ENCODE measurements at regions not wholly inside any gene's neighbourhood (a gene's known extent, or its start where the extent isn't known, plus 50 kb on each side); places are given as distances from the start of the nearest gene placed in this dataset.

DNA sequence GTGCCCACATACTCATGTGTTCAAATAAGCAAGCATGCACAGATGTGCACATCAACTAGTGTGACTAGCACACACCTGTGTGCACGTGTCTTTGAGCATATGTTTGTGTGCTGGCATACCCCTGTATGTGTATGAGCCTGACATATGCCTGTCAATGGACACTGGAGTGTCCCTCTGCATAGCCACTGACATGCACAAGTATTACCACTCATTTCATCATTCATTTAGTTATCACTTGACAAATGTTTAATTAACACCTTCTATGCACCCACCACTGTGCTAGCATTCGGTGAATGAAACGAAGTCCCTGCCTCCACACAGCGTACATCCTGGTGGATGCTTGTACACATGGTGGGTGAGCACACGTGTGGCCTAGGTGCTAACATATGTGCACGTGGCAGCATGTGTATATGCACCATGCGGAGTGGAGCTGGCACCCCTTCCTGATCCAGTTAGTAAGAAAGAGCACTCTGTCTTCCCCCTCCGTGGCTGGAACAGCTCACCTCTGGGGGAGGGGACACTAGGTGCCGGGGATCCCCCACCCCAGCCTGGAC, 112.0 kb downstream of the CHST1 start:
- no peak for DNase-seq

DNA sequence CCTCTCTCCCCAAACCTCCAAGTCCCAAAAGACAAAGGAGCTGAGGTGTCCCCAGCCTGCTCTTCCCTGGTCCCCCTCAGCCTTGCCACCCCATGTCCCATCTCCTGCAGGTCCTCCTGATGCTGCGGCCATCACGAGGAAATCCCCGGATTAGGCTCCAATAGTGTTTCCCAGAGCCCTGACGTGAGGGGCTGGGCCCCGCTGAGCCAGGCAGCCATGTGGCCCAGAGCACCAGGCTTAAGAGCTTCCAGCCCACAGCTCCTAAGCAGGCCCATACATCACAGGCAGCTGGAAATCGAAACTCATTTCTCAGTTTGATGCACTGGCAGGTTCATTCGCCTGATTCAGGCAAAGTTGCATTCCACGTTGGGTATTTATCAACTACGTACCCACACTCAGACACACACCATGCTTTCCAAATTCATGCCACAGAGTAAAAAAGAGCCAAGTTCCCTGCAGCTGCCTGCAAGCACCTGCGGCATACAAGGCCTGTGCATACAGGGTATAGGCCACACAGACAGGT, 114.2 kb downstream of the CHST1 start:
- no peak for DNase-seq

DNA sequence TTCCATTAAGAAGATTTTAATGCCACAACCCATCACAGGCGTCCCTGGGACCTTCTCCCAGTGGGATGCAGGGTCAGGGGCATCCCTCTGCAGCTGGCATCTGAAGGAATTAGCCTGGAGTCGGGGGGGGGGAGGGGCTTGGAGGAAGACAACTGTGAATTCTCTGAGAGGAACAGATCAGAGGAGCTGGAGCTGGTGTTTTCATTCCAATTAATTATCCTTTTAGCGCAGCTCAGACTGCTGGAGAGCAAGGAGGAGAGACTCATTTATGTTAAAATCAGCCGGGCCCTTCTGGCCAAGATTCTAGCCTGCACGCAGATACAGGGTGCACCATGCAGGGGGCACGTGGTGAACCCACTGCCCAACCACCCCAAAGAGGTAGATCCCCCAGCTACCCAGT, 116.2 kb downstream of the CHST1 start:
- DNase-seq, result no peak

DNA sequence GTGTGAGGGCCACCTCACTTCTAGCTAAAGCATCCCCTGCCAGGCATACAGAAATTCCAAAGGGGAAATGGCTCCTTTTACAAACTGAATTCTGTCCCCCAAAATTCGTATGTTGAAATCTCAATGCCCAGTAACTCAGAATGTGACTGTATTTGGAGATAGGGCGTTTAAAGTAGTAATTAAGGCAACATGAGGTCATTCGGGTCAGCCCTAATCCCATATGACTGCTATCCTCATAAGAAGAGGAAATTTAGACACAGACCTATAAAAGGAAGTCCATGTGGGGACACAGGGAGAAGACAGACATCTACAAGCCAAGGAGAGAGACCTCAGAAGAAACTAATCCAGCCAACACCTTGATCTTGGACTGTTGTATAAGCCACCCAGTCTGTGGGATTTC, 119.1 kb downstream of the CHST1 start:
- DNase-seq, result no peak

DNA sequence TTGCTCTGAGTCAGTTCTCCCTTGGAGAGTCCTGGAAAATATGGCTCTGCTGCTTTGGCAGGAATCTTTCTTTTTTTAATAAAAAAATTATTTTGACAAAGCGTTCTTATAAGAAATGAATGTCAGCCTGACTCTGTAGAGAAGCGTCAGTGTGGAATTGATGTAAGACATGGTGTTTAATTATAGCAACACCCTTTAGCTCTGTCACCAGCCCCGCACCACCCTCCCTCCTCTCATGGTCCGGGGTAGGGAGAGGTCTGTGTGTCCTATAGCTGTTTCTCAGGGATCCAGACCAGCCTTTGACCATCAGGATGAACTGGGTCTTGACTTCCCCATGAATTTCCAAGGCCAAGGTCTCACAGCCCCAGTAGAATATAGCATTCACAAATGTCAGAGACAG, 120.6 kb downstream of the CHST1 start:
- DNase-seq, result no peak

DNA sequence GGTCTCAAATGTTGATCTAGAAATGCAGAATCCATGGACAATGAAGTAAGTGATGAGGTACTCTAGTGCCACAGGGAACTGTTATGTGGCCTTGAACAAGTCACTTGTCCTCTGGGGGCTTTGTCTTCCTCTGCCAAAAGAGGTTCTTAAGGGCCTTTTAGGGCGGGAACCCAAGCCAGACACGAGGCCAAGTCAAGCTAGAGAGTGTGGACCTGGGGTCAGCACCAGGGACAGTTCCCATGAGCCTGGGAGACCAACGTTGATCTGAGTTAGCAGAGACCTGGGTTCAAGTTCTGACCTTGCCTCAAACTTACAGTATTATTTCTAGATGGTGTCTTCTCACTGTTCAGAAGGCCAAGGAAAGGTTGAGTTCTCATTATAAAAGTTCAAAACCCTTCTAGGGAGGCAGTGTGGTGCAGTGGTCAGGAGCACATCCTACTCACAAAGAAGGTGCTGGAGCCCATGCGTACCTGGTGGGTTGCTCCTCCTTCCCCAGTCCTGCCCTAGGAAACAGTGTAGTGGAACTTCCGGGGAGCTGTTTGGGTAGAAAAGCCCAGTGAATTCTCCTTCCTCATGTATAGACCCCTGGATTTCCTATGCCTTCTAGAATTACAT, 121.5 kb downstream of the CHST1 start:
- DNase-seq, result no peak

DNA sequence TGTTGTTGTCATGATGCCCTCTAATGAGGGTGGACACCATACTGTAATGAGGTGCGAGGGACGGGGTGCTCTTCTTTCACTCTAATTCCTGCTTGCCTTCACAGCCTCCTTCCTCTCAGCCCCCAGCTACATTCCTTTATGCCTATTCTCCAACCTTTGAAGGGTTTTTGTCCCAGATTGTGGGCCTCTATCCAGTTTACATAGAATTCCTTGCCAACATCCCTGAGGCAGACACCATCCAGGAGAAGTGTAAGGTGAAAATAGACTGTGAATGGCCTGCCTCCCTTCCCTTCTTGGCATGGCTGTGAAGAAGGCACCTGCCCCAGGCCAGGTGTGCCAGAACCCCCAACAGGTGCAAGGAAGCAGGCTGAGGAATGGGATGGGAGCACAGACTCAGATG, 122.3 kb downstream of the CHST1 start:
- no peak for DNase-seq

DNA sequence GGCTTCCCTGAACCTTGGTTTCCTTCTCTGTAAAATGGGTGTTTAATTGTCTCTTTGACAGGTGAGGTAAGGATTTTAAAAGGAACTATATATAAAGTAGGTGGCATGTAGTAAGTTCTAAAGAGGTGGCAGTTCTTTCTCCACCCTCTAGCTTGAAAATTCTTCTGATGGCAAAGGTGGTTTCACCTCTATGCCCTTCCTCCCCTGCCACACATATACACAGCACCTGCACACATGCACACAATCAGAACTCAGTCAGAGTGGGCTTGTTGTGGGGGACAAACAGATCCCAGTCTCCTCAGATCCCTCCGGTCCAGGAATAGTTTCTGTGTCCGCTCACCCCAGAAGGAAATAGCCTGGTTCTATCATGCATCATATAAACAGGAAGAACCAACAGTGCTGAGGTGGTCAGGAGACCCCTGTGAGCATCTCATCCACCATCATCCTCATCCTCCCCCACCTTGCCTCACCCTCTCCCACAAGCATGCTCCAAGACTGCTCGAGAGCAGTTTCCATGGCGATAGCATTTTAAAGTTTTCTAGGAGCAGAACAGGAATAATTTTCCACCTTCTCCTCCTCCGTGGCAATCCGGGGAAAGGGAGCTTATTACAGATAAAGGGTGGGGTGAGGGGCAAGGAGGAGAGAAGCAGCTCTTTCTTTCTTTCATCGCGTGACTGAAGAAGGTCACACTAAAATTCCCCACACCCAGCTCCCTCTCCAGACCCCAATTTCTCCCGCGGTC, 123.6 kb downstream of the CHST1 start:
- no peak for DNase-seq

DNA sequence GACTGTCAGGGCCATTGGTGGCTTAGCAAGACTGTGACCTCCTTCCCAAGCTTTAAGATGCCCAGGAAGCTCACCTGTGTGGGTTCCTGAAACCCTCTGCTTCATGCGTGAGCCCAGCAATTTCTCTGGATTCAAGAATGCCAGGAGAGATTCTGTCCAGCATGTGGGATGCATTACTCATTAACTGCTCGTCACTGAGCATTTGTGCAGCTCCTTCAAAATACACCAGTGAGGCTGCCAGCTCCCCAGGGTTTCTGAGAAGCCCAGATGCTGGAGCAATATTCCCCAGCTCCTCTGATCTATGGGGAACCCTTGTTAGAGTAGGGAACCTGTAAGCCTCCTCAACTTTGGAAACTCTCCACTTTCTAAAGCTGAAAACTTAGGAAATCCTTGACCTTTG, 126.5 kb downstream of the CHST1 start:
- no peak for DNase-seq

DNA sequence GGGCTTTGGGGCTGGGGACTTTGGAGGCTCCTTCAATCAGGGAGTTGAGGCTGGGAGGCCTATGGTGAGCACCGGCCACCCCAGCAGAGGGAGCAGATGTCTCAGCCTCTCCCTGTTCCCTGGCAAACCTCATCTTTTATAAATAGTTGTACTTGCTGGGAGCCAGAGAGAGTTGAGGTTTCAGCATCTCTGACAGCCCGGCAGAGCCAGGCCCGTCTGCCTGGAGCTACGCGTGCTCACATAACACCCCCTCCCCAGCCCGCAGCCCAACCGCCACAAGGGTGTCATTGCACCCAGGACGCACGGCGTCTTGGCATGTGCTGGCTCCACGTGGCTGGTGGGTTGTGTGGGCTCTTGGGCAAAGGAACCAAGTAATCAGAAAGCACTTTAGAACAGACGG, 127.1 kb downstream of the CHST1 start:
- no peak for DNase-seq

DNA sequence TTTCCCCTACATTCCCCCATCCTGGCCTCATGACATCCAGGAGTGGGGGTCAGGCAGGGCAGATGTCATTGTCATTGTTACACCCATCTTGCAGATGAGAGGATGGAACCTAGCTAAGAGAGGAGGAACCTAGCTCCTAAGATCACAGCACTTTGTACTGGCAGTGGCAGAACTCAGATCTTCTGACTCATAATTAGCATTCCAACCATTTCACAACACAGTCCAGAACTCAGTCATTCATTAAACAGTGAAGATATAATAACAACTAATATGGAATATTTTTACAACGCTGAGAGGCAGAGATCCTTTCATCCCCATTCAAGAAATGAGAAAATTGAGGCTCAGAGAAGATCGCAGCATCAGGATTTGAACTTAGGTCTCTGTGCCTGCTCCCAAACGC, 127.8 kb downstream of the CHST1 start:
- no peak for DNase-seq

DNA sequence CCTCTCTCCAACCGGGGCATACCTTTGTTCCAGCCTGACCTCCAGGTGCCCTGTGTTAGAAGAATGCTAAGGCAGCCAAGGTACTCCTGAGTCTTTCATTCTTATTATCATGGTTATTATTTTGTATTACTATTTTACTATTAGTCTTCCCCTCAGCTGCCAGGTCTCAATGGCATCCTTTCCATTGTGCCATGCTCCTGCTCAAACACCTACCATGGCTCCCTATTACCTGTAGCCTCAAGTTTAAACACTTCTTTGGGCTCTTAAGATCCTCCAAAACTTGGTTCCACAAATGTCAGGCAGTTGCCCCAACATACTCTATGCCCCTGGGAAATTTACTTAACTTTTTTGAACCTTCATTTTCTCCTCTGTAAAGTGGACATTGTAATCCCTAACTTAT, 130.4 kb downstream of the CHST1 start:
- no peak for DNase-seq

DNA sequence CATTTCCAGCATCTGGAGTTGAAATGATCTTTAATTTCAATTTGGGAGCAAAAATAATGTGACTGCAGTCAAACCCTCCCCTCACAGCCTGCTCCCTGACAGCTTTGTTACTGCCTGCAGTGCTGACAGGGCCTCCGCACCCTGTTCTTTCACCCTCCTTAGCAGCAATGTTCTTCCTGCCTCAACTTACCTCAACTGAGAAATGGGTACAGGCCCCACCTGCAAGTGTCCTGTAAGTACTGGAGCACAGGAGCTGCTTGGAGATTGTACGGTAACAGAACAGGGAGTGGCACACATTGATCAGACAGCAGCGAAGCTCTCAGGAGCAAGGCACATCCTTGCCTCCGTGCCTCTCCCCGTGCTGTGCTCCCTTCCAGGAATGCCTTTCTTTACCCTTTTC, 131.3 kb downstream of the CHST1 start:
- no peak for DNase-seq

DNA sequence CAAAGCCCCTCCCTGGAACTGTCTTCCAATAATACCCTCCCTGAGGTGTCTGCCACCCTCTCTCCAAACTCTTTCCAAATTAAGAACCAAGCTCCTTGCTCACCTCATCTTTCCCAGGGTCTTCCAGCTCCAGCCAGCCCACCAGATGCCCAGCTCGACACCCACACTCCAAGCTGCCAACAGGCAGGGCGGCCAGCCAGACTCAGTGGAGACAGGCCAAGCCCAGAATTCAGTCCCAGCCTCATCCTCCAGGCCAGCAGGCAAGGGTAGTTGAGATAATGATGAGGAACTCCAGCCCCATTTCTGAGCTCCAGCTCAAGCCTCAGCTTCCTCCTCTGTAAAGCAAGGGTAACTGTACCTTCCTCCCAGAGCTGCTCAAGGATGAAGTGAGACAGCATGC, 132.9 kb downstream of the CHST1 start:
- DNase-seq, result no peak

DNA sequence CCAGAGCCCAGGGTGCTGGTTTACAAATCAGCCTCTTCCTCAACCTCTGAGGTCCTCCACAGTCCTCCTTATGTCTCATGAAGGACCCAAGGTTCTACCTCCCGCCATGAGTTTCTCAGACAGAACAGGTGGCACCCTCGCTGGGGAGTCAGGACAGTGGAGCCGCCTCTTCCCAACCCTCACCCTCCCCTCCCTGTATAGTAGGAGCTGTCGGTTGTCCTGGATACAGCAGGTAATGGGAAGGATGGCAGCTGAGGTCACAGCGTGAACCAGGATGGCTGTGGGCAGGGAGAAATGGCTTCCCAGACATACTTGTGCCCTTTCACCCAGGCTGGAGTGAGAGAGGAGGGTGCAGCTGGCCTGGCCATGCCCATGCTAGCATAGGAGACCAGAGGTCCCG, 134.6 kb downstream of the CHST1 start:
- DNase-seq, result no peak

DNA sequence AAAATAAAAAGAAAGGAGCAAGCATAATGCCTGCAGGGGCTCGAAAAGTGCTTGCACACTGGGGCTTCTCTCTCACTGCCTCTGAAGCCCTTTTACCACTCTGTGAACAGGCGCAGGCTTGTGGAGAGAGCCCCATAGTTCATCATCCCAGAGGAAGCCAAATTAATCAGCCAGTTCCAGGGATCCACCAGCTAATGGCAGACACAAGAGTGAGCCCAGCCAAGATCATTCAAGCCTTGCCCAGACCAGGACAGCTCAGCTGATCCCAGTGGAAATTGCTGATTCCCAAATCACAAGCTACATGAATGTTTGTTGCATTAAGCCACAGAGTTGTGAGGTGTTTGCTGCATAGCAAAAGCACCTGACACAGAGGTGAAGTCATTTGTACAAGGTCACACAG, 135.3 kb downstream of the CHST1 start:
- no peak for DNase-seq

DNA sequence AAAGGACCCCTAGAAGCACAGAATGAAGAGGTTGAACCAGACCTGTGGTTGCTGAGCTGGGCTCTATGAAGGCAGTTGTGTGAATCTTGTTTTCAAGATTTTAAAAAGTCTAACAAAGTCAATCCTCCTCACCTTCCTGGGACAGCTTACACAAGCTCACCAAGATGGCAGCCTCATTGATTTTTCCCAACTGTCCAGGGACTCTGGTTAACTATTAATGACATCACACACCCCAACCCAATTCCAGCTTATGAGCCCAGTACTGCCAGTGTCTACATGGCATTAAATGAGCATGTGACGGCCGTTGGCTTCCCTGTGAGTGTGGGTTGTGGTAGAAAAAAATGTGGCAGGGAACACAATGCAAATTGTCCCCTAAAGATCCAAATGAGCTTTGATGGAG, 137.0 kb downstream of the CHST1 start:
- DNase-seq, result no peak

DNA sequence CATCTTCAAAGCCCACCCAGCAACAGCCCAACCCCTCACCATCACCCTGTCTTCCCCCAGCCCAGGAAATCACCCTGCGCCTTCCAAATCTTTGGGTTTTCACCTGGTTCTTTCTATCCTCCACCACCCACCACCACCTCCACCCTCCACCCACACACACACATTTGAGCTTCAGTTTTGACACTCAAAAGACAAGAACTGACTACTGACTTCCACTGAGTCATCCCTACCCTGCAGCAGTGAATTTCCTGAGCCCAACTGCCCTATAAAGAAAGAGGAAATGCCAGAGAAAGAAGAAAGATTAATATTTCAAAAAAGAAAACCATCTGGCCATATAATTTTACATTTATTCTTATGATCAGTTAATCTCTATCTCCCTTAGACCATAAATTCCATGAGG, 137.5 kb downstream of the CHST1 start:
- DNase-seq, result no peak

DNA sequence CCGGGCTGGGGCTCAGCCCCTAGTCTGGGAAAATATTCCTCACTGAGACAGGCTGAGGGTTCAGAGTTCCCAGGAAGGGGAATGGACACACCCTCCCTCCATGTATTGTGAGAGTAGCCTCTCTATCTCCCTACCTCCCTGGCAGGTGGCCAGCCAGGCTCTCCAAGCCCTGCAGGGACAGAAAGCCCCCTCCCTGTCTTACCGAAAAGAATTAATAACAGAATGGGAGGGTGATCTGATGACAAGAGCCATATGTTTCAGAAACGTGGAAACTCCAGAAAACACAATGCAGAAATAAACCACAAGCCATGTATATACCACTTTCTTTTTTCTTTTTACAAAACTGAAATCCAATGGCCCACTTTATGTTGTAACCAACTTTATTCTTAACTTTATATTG, 140.0 kb downstream of the CHST1 start:
- DNase-seq, result no peak

DNA sequence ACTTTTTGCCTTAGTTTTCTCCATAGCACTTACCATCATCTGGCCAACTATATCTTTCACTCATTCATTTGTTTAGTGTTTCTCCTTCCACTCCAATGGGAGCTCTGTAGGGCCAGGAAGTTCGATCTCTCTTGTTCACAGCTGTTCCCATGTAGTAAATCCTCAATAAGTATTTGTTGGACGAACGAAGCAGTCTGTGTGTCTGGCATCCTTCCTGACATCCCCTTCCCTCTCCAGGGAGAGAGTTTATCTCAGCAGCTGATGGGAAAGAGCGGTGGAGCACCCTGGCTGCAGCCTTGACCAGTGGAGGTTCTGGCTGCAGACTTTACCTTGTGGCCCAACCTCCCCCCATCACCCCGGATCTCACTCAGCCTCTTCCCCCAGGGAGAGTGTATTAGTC, 141.7 kb downstream of the CHST1 start:
- DNase-seq, result no peak

DNA sequence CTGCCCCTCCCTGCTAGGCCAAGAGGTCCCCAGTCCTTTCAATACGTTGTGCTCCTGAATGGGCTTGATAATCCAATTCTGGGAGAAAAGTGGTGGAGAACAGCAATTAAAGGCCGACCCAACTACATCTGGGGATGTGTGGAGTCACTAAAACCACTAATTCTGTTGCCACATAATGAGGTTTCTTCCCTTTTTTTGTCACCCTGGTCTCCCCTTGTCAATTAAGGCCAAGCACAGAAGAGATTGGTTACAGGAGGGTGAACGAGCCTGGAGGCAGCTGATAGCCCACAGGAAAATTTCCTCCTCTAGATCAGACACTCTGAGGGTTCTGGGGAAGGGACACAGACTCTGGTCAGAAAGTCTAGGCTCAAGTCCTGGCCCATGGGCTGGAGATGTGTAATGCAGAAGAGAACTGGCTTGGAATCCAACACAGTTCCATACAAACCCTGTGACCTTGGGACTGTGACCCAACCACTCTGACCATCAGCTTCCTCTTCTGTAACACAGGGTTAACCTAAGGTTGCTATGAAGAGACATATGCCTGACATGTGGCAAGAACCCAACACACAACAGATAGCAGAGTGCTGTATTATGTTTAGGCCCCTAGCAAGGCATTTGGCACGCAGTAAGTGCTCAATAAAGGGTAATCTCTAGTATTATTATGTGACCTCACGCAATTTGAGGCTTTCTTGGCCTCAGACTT, 146.4 kb downstream of the CHST1 start:
- DNase-seq, result no peak

DNA sequence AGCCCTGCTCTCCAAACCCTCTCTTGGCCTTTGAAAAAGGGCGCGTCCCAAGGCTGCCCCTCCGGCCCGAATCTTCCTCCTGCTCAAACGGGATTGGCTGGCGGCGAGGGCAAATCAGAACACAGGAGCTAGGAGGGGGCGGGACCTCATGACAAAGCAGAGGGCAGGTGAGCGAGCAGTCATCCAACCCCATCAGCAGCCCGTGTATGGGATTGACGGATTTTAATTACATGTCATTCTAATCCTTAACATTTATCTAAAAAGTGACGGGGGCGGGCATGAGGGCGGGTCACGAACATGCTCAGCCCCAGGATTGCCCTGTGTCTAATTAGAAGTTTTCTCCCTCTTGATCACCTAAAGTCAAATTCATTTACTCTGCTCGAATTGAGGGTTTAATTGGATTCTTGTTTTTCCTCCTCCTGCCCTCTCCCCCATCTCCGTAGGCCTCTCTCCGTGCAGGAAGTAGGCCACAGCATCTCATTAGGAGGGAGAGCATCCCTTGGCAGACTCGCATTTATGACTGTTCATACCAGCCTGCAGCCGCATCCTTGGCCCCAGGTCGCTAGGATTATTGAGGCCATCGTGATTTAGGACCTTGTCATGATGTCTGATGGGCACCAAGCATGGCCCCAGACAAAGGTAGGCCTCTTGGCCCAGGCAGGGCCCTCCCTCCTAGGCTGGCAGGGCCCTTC, 147.1 kb downstream of the CHST1 start:
- no peak for DNase-seq

DNA sequence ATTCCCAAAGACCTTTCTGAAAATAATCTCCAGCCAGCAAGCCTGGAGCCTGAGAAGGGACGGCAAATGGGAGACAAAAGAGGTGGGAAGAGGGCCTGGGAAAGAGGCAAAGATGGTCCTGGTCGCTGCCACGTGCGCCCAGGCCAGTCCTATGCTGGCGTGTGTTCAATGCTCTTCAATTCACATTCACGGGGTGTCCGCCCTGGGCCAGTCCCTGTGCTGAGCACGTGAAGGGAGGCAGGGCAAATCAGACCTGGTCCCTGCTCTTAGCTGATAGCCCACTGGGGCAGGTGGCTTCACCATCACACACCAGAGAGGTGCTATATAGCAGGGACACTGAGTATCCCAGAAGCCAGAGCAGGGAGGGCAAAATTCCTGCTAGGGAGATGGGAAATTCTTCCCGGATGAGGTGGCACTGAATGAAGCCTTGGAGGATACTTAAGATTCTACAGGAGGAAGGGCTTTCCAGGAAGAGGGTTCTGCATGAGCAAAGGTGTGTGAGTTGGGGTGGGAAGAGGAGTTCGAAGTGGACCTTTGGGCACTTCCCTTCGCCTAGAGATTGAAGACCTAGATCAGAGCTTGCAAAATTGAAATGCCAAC, 148.2 kb downstream of the CHST1 start:
- DNase-seq, result no peak

Measured in effector CD4-positive, alpha-beta T cell (primary cell).